Kidney epithelial cell (primary cell): ENCODE measurements at regions not wholly inside any gene's neighbourhood (a gene's known extent, or its start where the extent isn't known, plus 50 kb on each side); places are given as distances from the start of the nearest gene placed in this dataset.
"Not testable (repeated sequence)": the region's sequence is repeated elsewhere in the genome, so short reads cannot be mapped to it uniquely, and the experiment has no call there.

Experiments used
- DNase-seq: peaks from one replicate; pipeline ENCODE4 v3.0.0-alpha.2; 2010; ENCODE audit warnings: low read depth
- H3K27me3 ChIP-seq: 2 replicates; pipeline ENCODE4 v1.6.0; 2011; ENCODE audit warnings: low read length; ENCODE audit not compliant: control insufficient read depth, insufficient read depth
- H3K36me3 ChIP-seq: 2 replicates; pipeline ENCODE4 v1.5.1; 2011; ENCODE audit warnings: low read length; ENCODE audit not compliant: control insufficient read depth, insufficient read depth
- H3K4me3 ChIP-seq: 2 replicates; pipeline ENCODE4 v1.5.1; 2011; ENCODE audit warnings: low read depth, mild to moderate bottlenecking, control low read depth, low read length
- CTCF ChIP-seq: IDR thresholded peaks from 2 replicates; pipeline ENCODE4 v1.5.1; 2011; ENCODE audit warnings: mild to moderate bottlenecking, moderate library complexity, low read length, control low read depth, inconsistent platforms; ENCODE audit not compliant: insufficient read depth, poor library complexity, severe bottlenecking

GRCh38 chr1:242966892-242967291 lies 288.2 kb downstream of the CEP170 start:
- no peak for DNase-seq
- H3K36me3 ChIP-seq, result no peaks in the 10 kb centered on the region
- H3K4me3 ChIP-seq, result no peak overlapping the region
- H3K27me3 ChIP-seq, result no peaks in the 10 kb centered on the region
- no peak for TF ChIP-seq CTCF

GRCh38 chr1:242959397-242959796 lies 295.7 kb downstream of the CEP170 start:
- not testable (repeated sequence) for H3K4me3 ChIP-seq, DNase-seq, H3K36me3 ChIP-seq, H3K27me3 ChIP-seq

DNA sequence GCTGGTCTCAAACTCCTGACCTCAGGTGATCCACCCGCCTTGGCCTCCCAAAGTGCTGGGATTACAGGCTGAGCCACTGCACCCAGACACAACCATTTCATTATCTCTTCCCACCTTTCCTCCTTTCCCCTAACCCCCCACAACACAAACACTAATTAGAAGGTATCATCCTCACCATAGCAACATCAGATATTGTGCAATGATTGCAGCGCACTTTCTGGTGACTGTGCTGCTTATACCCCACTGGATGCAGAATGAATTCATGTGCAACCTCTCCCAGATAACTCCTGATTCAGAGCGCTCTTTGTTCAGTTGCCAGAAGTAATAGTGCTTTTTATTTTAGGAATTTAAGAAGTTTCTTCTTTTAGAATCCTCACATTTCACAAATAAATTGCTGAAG lies 300.1 kb downstream of the CEP170 start:
- not testable (repeated sequence) for H3K27me3 ChIP-seq, H3K4me3 ChIP-seq, DNase-seq, H3K36me3 ChIP-seq

GRCh38 chr1:242946206-242946605 lies 308.9 kb downstream of the CEP170 start:
- no peak for TF ChIP-seq CTCF
- no peak for DNase-seq
- H3K4me3 ChIP-seq, result no peak overlapping the region

GRCh38 chr1:242936725-242937124 lies 318.4 kb downstream of the CEP170 start:
- H3K36me3 ChIP-seq, DNase-seq, H3K4me3 ChIP-seq, H3K27me3 ChIP-seq: not testable (repeated sequence)

More at GRCh38 chr1:242946206-242946605, 308.9 kb downstream of the CEP170 start:
- no peaks in the 10 kb centered on the region for H3K36me3 ChIP-seq
- H3K27me3 ChIP-seq, result no peaks in the 10 kb centered on the region

DNA sequence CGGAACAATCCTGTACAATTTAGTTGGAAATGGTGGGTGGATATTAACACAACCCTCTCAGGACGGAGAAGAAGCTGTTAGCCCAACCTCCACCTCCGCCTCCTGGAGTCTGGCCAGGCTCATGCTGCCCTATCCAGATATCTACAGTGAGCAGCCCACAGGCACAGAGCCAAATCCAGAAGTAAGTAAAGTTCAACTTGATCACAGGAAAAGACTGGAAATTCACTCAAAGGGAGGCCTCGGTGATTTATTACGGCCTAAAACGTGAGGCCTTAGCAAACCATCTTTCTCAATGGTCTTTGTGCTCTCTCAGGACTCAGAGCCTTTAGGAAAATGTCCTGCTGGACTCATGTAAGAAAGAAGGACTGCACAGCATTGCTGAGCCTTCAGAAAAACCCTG lies 330.4 kb downstream of the CEP170 start:
- DNase-seq, H3K27me3 ChIP-seq, H3K4me3 ChIP-seq, H3K36me3 ChIP-seq: not testable (repeated sequence)

DNA sequence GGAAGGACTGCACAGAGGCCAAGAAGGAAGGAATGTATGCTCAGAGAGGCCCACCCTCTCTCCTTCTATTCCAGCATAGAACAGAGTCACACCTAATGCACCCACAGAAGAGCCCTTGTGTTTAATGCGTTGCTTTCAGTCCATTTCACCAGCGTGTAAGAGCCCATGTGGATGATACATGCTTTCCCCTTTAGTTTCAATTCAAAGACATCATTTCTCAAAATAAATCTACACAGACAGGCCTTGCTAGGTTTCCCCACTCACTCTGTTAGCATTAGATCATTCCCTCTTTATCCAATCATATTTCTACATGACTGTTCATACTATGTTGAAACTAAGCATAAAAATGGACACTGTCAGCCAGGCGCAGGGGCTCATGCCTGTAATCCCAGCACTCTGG lies 331.5 kb downstream of the CEP170 start:
- not testable (repeated sequence) for H3K36me3 ChIP-seq, DNase-seq, H3K4me3 ChIP-seq, H3K27me3 ChIP-seq

DNA sequence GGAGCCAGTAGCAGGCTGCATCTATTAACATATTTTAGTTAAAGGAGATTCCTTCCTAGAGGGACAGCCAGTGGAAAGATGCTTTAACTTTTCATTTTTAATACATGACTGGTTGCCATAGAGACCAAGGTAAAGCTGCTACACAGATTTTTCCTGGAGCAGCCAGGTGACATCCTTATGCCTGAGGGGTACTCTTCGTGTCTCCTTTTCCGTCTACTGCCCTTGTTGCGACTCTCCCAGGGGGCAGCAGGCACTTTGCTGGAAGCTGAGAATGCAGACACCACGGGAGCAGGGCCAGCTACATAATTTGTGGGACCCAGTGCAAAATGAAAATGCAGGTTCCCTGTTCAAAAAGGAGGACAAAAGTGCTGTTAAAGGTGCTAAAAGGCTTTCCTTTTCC lies 340.4 kb downstream of the CEP170 start:
- H3K36me3 ChIP-seq, DNase-seq, H3K4me3 ChIP-seq, H3K27me3 ChIP-seq: not testable (repeated sequence)

- H3K36me3 ChIP-seq, H3K27me3 ChIP-seq, H3K4me3 ChIP-seq, DNase-seq: not testable (repeated sequence)
Measured at GRCh38 chr1:242912855-242913254, 342.2 kb downstream of the CEP170 start.

DNA sequence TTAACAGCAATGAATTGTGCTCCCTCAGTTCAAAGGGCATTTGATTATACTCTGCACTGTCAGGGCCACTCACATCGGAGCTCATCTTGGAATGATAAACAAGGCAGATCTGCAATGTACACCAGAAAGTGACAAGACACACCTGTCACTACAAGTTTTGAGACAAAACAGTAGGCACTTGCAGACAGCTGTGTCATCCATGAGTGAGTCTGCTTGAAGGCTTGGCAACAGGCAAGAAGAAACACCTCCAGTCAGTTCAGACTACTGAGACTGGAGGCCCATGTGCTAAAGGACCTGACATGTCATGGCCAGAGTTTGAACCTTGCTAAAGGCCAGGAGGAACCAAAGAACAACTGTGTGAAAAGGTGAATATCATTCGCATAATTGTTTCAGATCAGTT lies 354.5 kb downstream of the CEP170 start:
- not testable (repeated sequence) for H3K4me3 ChIP-seq, DNase-seq, H3K36me3 ChIP-seq, H3K27me3 ChIP-seq
